Lung (tissue), 11 donors: ENCODE measurements at regions not wholly inside any gene's neighbourhood (a gene's known extent, or its start where the extent isn't known, plus 50 kb on each side); places are given as distances from the start of the nearest gene placed in this dataset.

ENCODE experiments used
- ATAC-seq: fragments of 200-7000 bp; cut with Tn5 transposase; one replicate; pipeline ENCODE4 v1.9.1; 2020; ENCODE audit warnings: moderate number of reproducible peaks; ENCODE audit not compliant: insufficient read depth, low FRiP score
- DNase-seq, 3 donors: peaks; one replicate each; pipeline ENCODE4 v3.0.0-alpha.2; 2013 to 2017
- H3K27ac ChIP-seq, 2 donors: one replicate each; pipeline ENCODE4 v1.5.1; 2013; ENCODE audit warnings: mild to moderate bottlenecking in 2 of 2, moderate library complexity in 2 of 2, control low read depth in 1 of 2, inconsistent platforms in 1 of 2, low read depth in 1 of 2, low read length in 1 of 2
- H3K27me3 ChIP-seq, 3 donors: one replicate each; pipeline ENCODE4 v1.5.1; 2013; ENCODE audit warnings: low read length in 2 of 3; ENCODE audit not compliant: control insufficient read depth in 3 of 3, insufficient read depth in 3 of 3
- H3K36me3 ChIP-seq, 4 donors: one replicate each; pipeline ENCODE4 v1.5.1; 2013; ENCODE audit warnings: low read length in 4 of 4, mild to moderate bottlenecking in 1 of 4, moderate library complexity in 1 of 4; ENCODE audit not compliant: control insufficient read depth in 4 of 4, insufficient read depth in 4 of 4
- H3K4me1 ChIP-seq, 5 donors: one replicate each; pipeline ENCODE4 v1.5.1; 2013; ENCODE audit warnings: low read length in 5 of 5, mild to moderate bottlenecking in 2 of 5, moderate library complexity in 1 of 5; ENCODE audit not compliant: control insufficient read depth in 5 of 5, insufficient read depth in 5 of 5
- H3K4me3 ChIP-seq: one replicate; pipeline ENCODE4 v1.5.1; 2013; ENCODE audit warnings: mild to moderate bottlenecking, control low read depth, moderate library complexity
- H3K9ac ChIP-seq, 2 donors: one replicate each; pipeline ENCODE4 v1.5.1; 2013; ENCODE audit warnings: low read length in 2 of 2, control low read depth in 1 of 2; ENCODE audit not compliant: insufficient read depth in 1 of 2
- H3K9me3 ChIP-seq, 4 donors: one replicate each; pipeline ENCODE4 v1.5.1; 2013; ENCODE audit warnings: low read length in 3 of 4, mild to moderate bottlenecking in 1 of 4, moderate library complexity in 1 of 4; ENCODE audit not compliant: control insufficient read depth in 4 of 4, insufficient read depth in 3 of 4
- WGBS, 2 donors: extraction: QIAGEN DNeasy Blood & Tissue Kit; methylation state at CpG; one replicate each; pipeline ENCODE4 v1.1.7; 2013; 5-methylcytosine and 5-hydroxymethylcytosine counted together
- TF ChIP-seq, protein P1 (sequence below): IDR thresholded peaks from 2 replicates; pipeline ENCODE4 v1.5.1; 2012; ENCODE audit warnings: mild to moderate bottlenecking; ENCODE audit errors: control extremely low read depth, extremely low read depth
- donor health status: control.
- donor health status: control.
- donor health status: Bipolar disorder and iron deficiency.
- donor health status: healthy.
- donor health status: DM: yes; HTN: yes; CAD: no.

DNA sequence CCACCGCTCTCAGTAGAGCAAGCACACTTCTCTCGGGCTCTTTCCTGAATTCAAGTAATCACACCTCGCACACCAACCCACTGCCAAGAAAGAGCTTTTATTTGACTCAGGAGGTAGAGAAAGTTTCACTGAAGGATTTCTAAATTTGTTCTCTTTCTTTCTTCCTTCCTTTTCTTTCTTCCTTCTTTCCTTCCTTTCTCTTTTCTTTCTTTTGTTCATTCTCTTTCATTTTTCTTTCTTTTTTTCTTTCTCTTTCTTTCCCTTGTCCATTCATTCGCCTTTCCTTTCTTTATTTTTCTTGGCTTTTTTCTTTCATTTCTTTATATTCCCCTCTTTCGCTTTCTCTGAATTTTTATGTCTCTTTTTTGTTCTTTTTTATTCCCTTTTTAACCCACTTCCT is 300.1 kb downstream of the ENC1 start:
- Histone ChIP-seq H3K4me3 (no peak overlapping the region), H3K36me3 (no peaks in the 10 kb centered on the region), H3K9ac (no peak overlapping the region), H3K4me1 (peaks cover 0 to 4% (median 0%) of the 10 kb centered on the region in 5 donors), H3K27me3 (no peaks in the 10 kb centered on the region), H3K9me3 (no peaks in the 10 kb centered on the region), H3K27ac (no peak overlapping the region)
- TF ChIP-seq, protein P1, sequence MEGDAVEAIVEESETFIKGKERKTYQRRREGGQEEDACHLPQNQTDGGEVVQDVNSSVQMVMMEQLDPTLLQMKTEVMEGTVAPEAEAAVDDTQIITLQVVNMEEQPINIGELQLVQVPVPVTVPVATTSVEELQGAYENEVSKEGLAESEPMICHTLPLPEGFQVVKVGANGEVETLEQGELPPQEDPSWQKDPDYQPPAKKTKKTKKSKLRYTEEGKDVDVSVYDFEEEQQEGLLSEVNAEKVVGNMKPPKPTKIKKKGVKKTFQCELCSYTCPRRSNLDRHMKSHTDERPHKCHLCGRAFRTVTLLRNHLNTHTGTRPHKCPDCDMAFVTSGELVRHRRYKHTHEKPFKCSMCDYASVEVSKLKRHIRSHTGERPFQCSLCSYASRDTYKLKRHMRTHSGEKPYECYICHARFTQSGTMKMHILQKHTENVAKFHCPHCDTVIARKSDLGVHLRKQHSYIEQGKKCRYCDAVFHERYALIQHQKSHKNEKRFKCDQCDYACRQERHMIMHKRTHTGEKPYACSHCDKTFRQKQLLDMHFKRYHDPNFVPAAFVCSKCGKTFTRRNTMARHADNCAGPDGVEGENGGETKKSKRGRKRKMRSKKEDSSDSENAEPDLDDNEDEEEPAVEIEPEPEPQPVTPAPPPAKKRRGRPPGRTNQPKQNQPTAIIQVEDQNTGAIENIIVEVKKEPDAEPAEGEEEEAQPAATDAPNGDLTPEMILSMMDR = no peak
- DNase-seq (no peak), ATAC-seq (no peak)
- WGBS, 2 donors = 97 to 98% methylated on average over 5 of the region's 5 CpGs

DNA sequence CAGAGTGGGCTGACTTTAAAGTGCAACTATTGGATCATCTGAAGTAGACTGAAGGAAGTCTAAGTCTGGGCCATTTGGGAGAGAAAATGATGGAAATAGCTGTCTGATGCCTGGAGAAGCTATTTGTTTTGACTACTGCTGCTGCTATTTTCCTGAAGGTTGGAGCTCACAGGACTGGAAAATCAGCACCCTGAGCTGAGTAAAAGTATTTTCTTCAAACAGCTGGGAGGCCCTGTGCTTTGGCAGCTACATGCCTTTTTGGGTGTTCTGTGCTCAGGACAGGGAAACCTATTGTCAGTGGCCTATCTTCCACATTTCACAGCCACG is 302.6 kb downstream of the ENC1 start:
- Histone ChIP-seq H3K27me3 (no peaks in the 10 kb centered on the region), H3K36me3 (no peaks in the 10 kb centered on the region), H3K9ac (no peak overlapping the region), H3K4me1 (peaks cover 0 to 4% (median 0%) of the 10 kb centered on the region in 5 donors), H3K4me3 (no peak overlapping the region), H3K9me3 (no peaks in the 10 kb centered on the region), H3K27ac (no peak overlapping the region)
- ATAC-seq (no peak), DNase-seq (peak in 1 of 3 donors; percentile 22)
- WGBS, 2 donors = 91 to 97% methylated on average over 1 of the region's 1 CpG
- TF ChIP-seq, protein P1 = no peak

DNA sequence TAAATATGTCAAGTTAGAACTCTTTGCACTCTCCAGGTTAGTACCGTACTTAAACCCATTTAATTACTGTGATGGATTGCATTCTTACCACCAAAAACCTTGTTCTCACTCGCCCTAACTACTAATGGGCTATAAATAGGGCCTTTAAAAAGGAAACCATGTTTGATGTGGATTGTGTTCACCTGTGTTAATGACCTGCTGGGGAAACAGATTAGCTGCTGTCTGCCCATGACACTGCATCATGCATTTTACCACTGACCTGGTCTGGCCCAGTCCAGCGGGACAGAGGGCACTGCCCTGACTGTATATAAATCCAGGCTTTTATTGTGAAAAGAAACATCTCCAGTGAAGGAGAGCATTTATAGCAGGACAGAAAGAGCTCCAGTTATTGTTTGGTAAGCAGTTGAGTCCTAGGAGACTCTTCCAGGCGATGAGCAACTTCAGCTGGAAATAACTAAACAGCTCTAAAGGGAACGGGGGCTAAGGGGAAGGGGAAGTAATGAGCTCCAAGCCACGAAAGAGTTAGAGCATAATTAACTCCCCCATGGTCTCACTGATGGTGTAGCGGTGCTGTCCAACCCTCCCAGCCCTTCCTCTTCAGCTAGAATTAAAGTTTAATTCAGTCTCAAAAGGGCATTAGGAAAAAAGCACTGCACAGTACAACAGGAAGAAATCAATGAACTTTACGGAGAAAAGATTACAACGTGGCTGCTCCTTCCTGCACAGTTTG is 303.1 kb downstream of the ENC1 start:
- TF ChIP-seq, protein P1 = no peak
- ATAC-seq = no peak
- no peak for DNase-seq
- no peak overlapping the region for H3K9ac ChIP-seq
- no peaks in the 10 kb centered on the region for H3K9me3 ChIP-seq
- no peak overlapping the region for H3K27ac ChIP-seq
- WGBS, 2 donors = 60 to 61% methylated on average over 9 of the region's 9 CpGs
- H3K4me1 ChIP-seq = peaks cover 0 to 4% (median 0%) of the 10 kb centered on the region in 5 donors
- H3K36me3 ChIP-seq = no peaks in the 10 kb centered on the region
- H3K4me3 ChIP-seq = no peak overlapping the region
- H3K27me3 ChIP-seq = no peaks in the 10 kb centered on the region

DNA sequence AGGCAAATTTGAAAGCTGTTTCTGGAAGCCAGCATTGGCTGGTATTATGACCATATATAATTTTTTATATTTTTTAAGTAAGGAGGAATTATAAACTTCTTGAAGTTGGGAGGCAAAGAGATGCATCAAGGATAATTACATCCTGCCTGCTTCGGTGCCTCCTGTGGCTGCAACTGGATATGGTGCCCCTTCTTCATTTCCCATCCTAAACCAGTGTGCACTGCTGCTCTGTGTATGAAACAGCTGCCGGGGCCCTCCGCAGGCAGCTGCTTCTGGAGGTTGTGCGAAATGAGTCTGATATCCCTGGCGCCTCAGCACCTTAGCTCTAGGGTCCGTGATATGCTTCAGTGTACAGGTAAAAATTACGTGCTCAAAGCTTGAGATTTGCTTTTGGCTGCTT is 304.2 kb downstream of the ENC1 start:
- no peaks in the 10 kb centered on the region for H3K36me3 ChIP-seq
- WGBS, 2 donors = 96% methylated on average over 7 of the region's 7 CpGs
- H3K9me3 ChIP-seq = no peaks in the 10 kb centered on the region
- no peak for ATAC-seq
- TF ChIP-seq, protein P1 = no peak
- H3K27me3 ChIP-seq = no peaks in the 10 kb centered on the region
- no peak overlapping the region for H3K4me3 ChIP-seq
- no peak overlapping the region for H3K27ac ChIP-seq
- H3K4me1 ChIP-seq = no peaks in the 10 kb centered on the region
- no peak overlapping the region for H3K9ac ChIP-seq
- no peak for DNase-seq
